ENCODE measurements at regions not wholly inside any gene's neighbourhood (a gene's known extent, or its start where the extent isn't known, plus 50 kb on each side); places are given as distances from the start of the nearest gene placed in this dataset.
"Not testable (repeated sequence)": the region's sequence is repeated elsewhere in the genome, so short reads cannot be mapped to it uniquely, and the experiment has no call there.

DNA sequence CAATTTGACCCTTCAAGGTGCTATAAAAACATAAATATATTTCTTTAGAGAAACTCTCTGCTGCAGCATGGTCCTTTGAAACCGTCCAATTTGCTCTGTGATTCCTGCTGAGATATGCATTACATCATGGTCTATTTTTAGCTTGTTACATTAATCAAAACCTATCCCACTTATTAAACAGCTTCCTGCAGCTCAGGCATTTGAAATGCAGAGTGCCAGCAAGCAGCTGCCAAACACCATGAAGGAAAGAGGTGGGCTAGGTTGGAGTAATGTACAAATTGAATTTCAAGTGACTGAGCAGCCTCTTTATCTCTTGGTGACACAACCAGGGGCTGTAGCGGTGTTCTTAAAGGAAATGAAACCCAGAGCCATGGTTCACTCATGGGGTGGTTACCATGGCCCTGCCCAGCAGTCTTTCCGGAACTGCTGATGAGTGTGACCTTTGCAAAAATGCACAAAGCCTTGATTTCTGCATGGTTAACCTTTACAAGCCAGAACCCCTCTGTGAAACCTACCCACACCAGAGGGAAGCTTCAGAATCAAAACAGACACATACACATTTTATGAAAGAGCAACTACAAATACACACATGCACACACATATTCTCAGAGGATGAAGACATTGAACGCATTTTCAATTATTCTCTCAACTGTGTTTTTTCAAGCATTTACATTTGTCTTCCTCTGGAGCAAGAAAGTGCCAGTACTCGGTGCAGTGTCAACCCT, 155.8 kb upstream of the ZNF608 start:
- Mint-ChIP-seq H3K27me3 (no peaks in the 10 kb centered on the region), H3K36me3 (ENCODE audit: low read depth) (no peaks in the 10 kb centered on the region), H3K27ac (no peak overlapping the region), H3K4me1 (no peaks in the 10 kb centered on the region), H3K4me3 (no peak overlapping the region)
- DNase-seq (no peak), ATAC-seq (peak; percentile 64)
- H3K9me3 ChIP-seq (ENCODE audit: control insufficient read depth, low read length, poor library complexity, severe bottlenecking), result no peaks in the 10 kb centered on the region

DNA sequence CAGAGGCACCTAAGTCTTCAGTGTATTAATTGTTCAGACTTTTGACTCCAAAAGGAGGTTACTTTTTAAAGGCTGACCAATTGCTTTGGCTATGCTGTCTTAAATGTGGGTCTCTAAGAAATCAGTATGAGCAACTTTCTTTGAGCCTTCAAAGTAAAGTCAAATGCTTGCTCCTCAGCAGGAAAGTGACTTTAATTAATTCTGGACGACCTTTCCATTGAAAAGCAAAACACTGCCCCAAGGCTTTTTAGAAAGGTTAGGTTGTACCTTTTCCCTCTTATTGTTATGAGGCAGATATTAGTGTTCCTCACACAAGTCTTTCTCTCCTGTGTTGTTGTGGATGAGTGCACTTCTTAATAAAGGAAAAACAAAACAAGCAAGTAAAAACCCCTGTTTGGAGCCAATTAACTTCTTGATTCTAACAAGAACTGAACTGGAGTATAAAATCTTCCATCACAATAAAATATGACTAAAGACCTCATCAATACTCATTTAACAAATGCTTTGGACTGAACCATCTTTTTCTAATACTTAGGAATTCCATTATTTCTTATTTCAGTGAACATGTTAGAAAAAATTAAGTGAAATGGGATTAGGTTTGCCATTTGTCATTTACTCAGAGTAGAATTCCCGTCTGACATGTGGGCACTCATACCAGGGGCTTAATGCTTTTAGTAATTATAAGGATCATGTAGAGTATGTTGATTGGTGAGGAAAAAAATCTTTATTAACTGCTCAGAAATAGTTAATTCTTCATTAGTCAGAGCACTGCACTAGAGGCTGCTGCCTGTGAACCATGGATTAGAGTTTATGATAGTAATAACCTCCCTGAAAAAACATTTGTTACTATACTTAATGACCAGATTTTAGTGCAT, 159.1 kb upstream of the ZNF608 start:
- Mint-ChIP-seq H3K27me3 (no peaks in the 10 kb centered on the region), H3K4me1 (no peaks in the 10 kb centered on the region), H3K36me3 (ENCODE audit: low read depth) (no peaks in the 10 kb centered on the region), H3K27ac (no peak overlapping the region), H3K4me3 (no peak overlapping the region)
- H3K9me3 ChIP-seq (ENCODE audit: control insufficient read depth, low read length, poor library complexity, severe bottlenecking), result no peaks in the 10 kb centered on the region
- ATAC-seq (no peak), DNase-seq (no peak)

DNA sequence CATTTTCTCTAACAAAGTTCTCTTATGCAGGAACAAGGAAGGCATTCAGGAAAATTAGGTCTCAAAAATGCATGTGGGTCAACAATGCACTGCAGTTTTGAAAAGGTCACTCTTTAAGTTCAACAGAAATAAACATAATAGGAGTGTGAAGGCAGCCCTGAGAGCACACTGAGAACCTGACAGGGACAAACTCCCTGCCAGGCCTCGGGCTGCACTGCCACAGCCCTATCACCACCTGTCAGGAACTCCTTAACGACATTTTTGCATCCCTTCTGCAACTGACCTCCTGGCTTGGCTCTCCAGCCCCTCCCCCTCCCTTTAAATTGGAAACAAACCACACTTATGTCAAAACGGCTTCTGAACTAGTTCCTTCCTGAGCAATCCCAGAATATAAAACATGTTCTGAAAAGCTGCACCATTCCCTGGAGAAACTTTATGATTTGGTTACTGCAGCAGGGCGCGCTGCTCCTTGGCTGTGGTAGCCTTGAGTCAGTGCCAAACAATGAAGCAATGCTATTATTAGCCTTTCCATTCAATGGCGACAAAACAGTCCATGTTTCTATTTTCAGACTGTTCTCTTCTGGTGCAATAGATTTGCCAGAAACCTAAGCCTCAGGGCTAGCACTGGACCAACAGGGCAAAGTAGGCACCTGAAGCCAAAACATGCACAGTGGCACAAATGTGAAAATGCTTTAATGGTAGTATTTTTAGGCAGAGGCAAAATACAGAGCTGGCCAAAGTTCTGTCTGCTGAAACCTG, 160.1 kb upstream of the ZNF608 start:
- H3K4me3 Mint-ChIP-seq, result no peak overlapping the region
- H3K9me3 ChIP-seq (ENCODE audit: control insufficient read depth, low read length, poor library complexity, severe bottlenecking), result no peaks in the 10 kb centered on the region
- no peaks in the 10 kb centered on the region for H3K27me3 Mint-ChIP-seq
- no peak for DNase-seq
- H3K36me3 Mint-ChIP-seq (ENCODE audit: low read depth), result no peaks in the 10 kb centered on the region
- no peak for ATAC-seq
- no peaks in the 10 kb centered on the region for H3K4me1 Mint-ChIP-seq
- H3K27ac Mint-ChIP-seq, result no peak overlapping the region

DNA sequence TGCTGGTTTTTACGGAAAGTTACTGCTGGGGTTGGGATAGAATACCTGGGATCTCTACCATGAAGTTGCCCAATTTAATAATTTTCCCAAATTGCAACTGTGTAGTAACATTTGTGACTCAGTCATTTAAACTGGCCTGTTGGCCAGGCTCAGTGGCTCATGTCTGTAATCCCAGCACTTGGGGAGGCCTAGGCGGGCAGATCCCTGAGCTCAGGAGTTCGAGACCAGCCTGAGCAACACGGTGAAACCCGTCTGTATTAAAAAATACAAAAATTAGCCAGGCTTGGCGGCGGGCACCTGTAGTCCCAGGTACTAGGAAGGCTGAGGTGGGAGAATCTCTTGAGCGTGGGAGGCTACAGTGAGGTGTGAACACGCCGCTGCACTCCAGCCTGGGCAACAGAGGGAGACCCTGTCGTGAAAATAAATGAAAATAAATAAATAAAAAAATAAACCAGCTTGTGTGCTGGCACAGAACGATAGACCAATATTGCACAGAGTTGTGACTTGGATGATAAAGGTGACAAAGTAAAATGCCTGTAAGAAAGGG, 160.7 kb upstream of the ZNF608 start:
- DNase-seq, result no peak

DNA sequence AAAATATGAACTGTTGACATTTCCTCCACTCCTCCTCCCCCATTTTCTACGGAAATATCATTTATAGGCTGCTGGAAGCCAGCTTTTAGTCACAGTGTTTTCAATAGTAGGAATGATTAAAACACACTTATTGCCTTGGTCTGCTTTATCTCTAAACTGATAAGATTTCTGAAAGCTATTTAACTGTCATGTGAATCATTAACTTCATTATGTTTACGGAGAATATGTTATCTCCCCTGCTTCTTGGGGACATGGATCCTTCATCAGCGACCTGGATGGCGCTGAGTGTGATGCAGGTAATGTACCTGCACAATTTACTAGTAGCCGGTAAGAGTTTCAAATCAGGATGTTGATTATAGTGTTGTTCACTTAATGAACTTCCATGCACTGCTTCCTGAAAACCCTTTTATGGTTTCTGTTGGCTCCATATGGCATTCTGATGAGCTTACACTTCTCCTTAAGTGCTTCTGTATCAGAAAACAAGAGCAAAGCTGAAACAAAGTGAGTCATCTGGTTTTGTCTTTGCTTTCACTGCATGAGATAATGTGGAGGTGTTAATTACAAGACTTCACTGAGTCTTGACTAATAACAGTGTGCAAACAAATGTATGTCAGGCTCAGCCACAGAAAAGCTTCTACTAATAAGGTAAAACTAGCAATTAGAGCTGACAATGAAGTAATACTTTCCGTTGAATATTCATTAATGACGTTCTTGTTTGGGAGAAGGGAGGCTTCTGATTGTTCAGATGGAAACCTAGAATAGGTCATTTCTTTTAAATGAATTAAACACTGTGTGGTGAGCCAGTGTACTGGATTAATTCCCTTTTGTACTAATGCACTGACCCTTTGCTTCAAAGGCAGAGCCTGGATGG, 162.4 kb upstream of the ZNF608 start:
- H3K36me3 Mint-ChIP-seq (ENCODE audit: low read depth), result no peaks in the 10 kb centered on the region

More for the DNA sequence above, 160.7 kb upstream of the ZNF608 start:
- no peak for ATAC-seq
- no peak overlapping the region for H3K4me3 Mint-ChIP-seq
- no peaks in the 10 kb centered on the region for H3K4me1 Mint-ChIP-seq
- H3K9me3 ChIP-seq (ENCODE audit: control insufficient read depth, low read length, poor library complexity, severe bottlenecking), result no peaks in the 10 kb centered on the region
- H3K36me3 Mint-ChIP-seq (ENCODE audit: low read depth), result no peaks in the 10 kb centered on the region
- no peak overlapping the region for H3K27ac Mint-ChIP-seq
- H3K27me3 Mint-ChIP-seq, result no peaks in the 10 kb centered on the region

DNA sequence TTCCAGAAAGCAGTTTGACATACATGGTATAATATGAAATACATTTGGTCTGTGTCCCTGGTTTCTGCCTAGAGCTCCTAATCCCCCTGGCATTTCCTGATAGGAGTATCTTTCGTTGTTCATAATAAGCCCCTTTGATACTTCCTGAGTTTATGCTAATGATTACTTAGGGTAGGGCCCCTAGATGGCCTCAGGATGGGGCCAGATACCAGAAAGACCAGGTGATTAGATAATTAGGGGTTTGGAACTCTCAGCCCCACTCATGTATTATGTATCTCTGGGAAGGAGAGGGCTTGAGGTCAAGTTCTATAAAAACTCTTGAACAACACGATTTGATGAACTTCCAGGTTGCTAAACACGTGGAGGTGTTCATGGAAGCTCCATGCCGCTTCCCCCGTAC, 163.3 kb upstream of the ZNF608 start:
- no peaks in the 10 kb centered on the region for H3K36me3 Mint-ChIP-seq (ENCODE audit: low read depth)
- DNase-seq, result no peak
- H3K27me3 Mint-ChIP-seq, result no peaks in the 10 kb centered on the region
- H3K4me3 Mint-ChIP-seq, result no peak overlapping the region
- no peaks in the 10 kb centered on the region for H3K4me1 Mint-ChIP-seq
- H3K9me3 ChIP-seq (ENCODE audit: control insufficient read depth, low read length, poor library complexity, severe bottlenecking), result no peaks in the 10 kb centered on the region
- H3K27ac Mint-ChIP-seq, result no peak overlapping the region
- no peak for ATAC-seq

More for the DNA sequence above, 162.4 kb upstream of the ZNF608 start:
- DNase-seq (no peak), ATAC-seq (no peak)
- H3K27me3 Mint-ChIP-seq, result no peaks in the 10 kb centered on the region
- H3K4me3 Mint-ChIP-seq, result no peak overlapping the region
- no peaks in the 10 kb centered on the region for H3K4me1 Mint-ChIP-seq
- H3K27ac Mint-ChIP-seq, result no peak overlapping the region
- no peaks in the 10 kb centered on the region for H3K9me3 ChIP-seq (ENCODE audit: control insufficient read depth, low read length, poor library complexity, severe bottlenecking)

DNA sequence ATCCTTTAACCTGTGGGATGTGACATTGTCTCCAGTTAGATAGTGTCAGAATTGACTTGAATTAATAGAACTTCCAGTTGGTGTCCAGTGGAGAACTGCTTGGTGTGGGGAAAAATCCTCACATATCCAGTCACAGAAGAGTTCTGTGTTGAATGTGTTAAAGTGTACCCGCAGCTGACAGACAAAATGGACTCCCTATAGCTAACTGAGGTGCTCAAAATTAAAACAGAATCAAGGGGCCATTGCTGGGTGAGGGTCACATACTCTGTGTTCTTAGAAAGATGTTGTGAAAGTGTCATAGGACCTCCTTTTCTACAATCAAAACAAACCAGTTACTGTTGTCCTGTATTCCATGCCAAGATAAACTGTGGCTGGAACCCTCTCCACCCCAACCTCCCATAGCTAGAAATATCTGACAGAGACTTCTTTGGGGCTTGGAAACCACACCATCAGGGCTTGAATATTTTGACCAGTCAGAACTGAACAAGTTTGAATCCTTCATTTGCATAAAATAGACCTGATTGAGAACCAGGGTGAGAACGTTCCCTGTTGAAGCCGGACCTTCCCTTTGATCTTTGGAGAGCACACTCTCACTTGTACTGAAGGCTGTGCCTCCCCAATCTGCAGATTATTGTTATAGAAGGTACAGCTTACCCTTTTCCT, 164.0 kb upstream of the ZNF608 start:
- H3K27me3 Mint-ChIP-seq, result no peaks in the 10 kb centered on the region
- DNase-seq (no peak), ATAC-seq (no peak)
- no peaks in the 10 kb centered on the region for H3K4me1 Mint-ChIP-seq
- no peaks in the 10 kb centered on the region for H3K36me3 Mint-ChIP-seq (ENCODE audit: low read depth)
- no peaks in the 10 kb centered on the region for H3K9me3 ChIP-seq (ENCODE audit: control insufficient read depth, low read length, poor library complexity, severe bottlenecking)
- H3K4me3 Mint-ChIP-seq, result no peak overlapping the region
- no peak overlapping the region for H3K27ac Mint-ChIP-seq

DNA sequence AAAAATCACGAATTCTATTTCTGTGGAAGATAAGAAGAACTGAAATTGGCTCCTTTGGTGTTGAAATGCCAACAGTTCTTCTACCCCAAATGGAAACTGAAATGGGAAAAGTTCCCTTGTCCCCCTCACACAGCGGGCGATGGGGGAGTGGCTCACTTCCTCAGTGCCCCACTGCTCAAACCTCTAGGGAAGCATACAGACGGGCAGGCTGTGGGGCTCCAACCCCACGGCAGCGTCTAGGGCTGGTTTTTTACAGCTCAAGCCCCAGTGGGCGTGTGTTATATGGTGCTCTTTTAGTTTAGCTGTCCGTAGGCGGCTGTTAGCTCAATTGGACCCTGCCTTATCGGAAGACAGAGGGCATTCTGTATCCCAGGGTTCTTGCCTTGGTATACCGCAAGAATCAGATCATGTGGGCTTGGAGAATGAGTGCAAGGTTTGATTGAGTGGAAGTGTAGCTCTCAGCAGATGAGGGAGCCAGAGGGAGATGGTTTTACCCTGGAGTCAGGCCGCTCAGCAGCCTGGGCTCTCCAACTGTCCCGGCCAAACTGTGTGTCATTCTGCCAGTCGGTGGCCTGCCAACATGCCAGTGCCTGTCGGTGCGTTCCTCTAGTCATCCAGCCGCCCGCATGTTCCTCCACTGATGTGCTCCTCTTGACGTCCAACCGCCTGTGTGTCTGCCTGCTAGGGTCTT, 166.3 kb upstream of the ZNF608 start:
- Mint-ChIP-seq H3K36me3 (ENCODE audit: low read depth) (no peaks in the 10 kb centered on the region), H3K27me3 (no peaks in the 10 kb centered on the region), H3K4me3 (no peak overlapping the region), H3K4me1 (no peaks in the 10 kb centered on the region), H3K27ac (no peak overlapping the region)
- no peak for ATAC-seq
- no peak for DNase-seq
- no peaks in the 10 kb centered on the region for H3K9me3 ChIP-seq (ENCODE audit: control insufficient read depth, low read length, poor library complexity, severe bottlenecking)

DNA sequence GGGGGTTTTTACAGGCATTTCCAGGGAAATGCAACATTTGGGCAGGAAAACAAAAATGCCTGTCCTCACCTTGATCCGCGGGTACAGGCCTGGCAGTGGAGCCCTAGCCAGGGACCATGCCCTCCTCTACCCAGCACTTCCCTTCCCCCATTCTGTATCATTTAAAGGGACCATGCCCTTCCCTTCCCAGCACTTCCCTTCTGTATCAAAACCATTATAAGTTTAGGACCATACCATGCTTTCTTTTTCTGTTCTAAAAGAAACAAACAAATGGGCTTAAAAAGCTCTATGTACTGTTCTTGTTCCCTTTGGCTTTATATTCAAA, 166.9 kb upstream of the ZNF608 start:
- no peaks in the 10 kb centered on the region for H3K9me3 ChIP-seq (ENCODE audit: control insufficient read depth, low read length, poor library complexity, severe bottlenecking)
- no peak for ATAC-seq
- Mint-ChIP-seq H3K27ac (no peak overlapping the region), H3K4me3 (no peak overlapping the region), H3K36me3 (ENCODE audit: low read depth) (no peaks in the 10 kb centered on the region), H3K27me3 (no peaks in the 10 kb centered on the region), H3K4me1 (no peaks in the 10 kb centered on the region)
- no peak for DNase-seq

DNA sequence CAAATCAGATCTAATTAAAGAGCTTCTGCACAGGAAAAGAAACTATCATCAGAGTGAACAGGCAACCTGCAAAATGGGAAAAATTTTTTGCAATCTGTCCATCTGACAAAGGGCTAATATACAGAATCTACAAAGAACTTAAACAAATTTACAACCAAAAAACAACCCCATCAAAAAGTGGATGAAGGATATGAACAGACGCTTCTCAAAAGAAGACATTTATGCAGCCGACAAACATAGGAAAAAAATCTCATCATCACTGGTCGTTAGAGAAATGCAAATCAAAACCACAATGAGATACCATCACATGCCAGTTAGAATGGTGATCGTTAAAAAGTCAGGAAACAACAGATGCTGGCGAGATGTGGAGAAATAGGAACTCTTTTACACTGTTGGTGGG, 169.9 kb upstream of the ZNF608 start:
- not testable (repeated sequence) for H3K36me3 Mint-ChIP-seq (ENCODE audit: low read depth); ATAC-seq

DNA sequence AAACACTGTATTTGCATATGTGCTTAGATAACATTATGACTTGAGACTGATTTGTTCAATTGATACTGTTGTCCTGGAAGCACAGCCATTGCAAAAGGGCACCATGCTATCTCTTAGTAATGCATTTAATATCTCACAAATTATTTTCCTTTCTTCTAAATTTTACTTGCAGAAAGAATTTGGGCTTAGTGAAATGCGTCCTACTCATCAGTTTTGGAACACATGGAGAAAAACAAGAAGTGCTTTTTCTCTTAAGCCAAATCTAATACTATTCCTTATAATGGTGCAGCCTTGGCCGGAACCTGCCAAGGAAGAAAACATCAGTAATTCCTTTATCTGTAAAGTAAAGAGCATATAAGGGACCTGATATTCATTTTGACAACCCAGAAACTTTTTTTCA, 172.2 kb upstream of the ZNF608 start:
- Mint-ChIP-seq H3K4me1 (no peaks in the 10 kb centered on the region), H3K36me3 (ENCODE audit: low read depth) (no peaks in the 10 kb centered on the region), H3K4me3 (no peak overlapping the region), H3K27ac (no peak overlapping the region), H3K27me3 (no peaks in the 10 kb centered on the region)
- DNase-seq (no peak), ATAC-seq (no peak)
- H3K9me3 ChIP-seq (ENCODE audit: control insufficient read depth, low read length, poor library complexity, severe bottlenecking), result no peaks in the 10 kb centered on the region

More for the DNA sequence above, 169.9 kb upstream of the ZNF608 start:
- H3K27ac Mint-ChIP-seq; H3K27me3 Mint-ChIP-seq; H3K9me3 ChIP-seq (ENCODE audit: control insufficient read depth, low read length, poor library complexity, severe bottlenecking); H3K4me1 Mint-ChIP-seq; H3K4me3 Mint-ChIP-seq; DNase-seq: not testable (repeated sequence)

DNA sequence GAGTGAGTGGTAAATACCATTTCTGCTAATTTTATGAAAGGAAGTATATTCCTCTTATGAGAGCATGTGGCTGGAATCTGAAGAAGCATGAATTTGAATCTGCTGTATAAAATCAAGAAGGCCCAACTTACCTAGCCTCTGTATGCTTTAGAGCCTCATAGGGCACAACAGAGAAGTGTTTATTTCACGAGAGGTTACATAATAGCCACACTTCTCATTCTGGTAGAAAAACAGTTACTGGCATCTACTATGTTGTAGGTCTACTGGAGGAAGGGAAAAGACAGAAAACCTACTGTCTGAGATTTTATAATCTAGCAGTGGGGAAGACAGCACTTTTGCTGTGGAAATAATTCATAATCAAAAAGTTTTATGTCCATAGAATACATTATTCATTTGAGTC, 172.6 kb upstream of the ZNF608 start:
- Mint-ChIP-seq H3K4me1 (no peaks in the 10 kb centered on the region), H3K4me3 (no peak overlapping the region)

More for the DNA sequence above, 172.6 kb upstream of the ZNF608 start:
- no peaks in the 10 kb centered on the region for H3K36me3 Mint-ChIP-seq (ENCODE audit: low read depth)
- H3K9me3 ChIP-seq (ENCODE audit: control insufficient read depth, low read length, poor library complexity, severe bottlenecking), result no peaks in the 10 kb centered on the region
- no peaks in the 10 kb centered on the region for H3K27me3 Mint-ChIP-seq
- no peak overlapping the region for H3K27ac Mint-ChIP-seq
- DNase-seq (no peak), ATAC-seq (no peak)
